Fibroblast of the aortic adventitia (primary cell): ENCODE measurements at regions not wholly inside any gene's neighbourhood (a gene's known extent, or its start where the extent isn't known, plus 50 kb on each side); places are given as distances from the start of the nearest gene placed in this dataset.
"Not testable (repeated sequence)": the region's sequence is repeated elsewhere in the genome, so short reads cannot be mapped to it uniquely, and the experiment has no call there.

Source experiments
- DNase-seq: peaks from one replicate; pipeline ENCODE4 v3.0.0-alpha.2; 2010; ENCODE audit warnings: low read depth
- H3K4me3 ChIP-seq: 2 replicates; pipeline ENCODE4 v1.5.1; 2011; ENCODE audit warnings: low read depth, mild to moderate bottlenecking, control low read depth, low read length, moderate library complexity
- CTCF ChIP-seq: IDR thresholded peaks from 2 replicates; pipeline ENCODE4 v1.5.1; 2011; ENCODE audit warnings: mild to moderate bottlenecking, low read length, control low read depth, inconsistent platforms; ENCODE audit not compliant: insufficient read depth

GRCh38 chr3:152650177-152650576 is 184.8 kb upstream of the P2RY1 start:
- no peak for DNase-seq
- TF ChIP-seq CTCF: no peak
- no peak overlapping the region for H3K4me3 ChIP-seq

GRCh38 chr3:152650923-152651322 is 184.0 kb upstream of the P2RY1 start:
- not testable (repeated sequence) for H3K4me3 ChIP-seq, DNase-seq

GRCh38 chr3:152656214-152656971 is 178.5 kb upstream of the P2RY1 start:
- no peak overlapping the region for H3K4me3 ChIP-seq
- DNase-seq: no peak
- no peak for TF ChIP-seq CTCF

- H3K4me3 ChIP-seq: no peak overlapping the region
- no peak for TF ChIP-seq CTCF
- no peak for DNase-seq
These were observed 178.0 kb upstream of the P2RY1 start for GRCh38 chr3:152656972-152657355.

- no peak for TF ChIP-seq CTCF
- no peak overlapping the region for H3K4me3 ChIP-seq
- DNase-seq: no peak
These were observed 175.8 kb upstream of the P2RY1 start for GRCh38 chr3:152658977-152659720.

GRCh38 chr3:152662157-152662556 is 172.8 kb upstream of the P2RY1 start:
- no peak for TF ChIP-seq CTCF
- no peak overlapping the region for H3K4me3 ChIP-seq
- DNase-seq: no peak

GRCh38 chr3:152664766-152665165 is 170.2 kb upstream of the P2RY1 start:
- no peak overlapping the region for H3K4me3 ChIP-seq
- DNase-seq: no peak
- TF ChIP-seq CTCF: no peak
